NB4 (cell line): ENCODE measurements at regions not wholly inside any gene's neighbourhood (a gene's known extent, or its start where the extent isn't known, plus 50 kb on each side); places are given as distances from the start of the nearest gene placed in this dataset.

Experiments used
- POLR2A ChIP-seq: IDR thresholded peaks from 2 replicates; pipeline ENCODE4 v1.6.1; 2011; ENCODE audit warnings: mild to moderate bottlenecking; ENCODE audit not compliant: insufficient read length; ENCODE audit errors: extremely low read depth
- TF ChIP-seq, protein P1 (sequence below): IDR thresholded peaks from 2 replicates; pipeline ENCODE4 v1.6.1; 2011; ENCODE audit warnings: low read depth, low read length
- TF ChIP-seq, protein P2 (sequence below): IDR thresholded peaks from one replicate; pipeline ENCODE4 v1.5.1; 2012; ENCODE audit warnings: low read depth, low read length

DNA sequence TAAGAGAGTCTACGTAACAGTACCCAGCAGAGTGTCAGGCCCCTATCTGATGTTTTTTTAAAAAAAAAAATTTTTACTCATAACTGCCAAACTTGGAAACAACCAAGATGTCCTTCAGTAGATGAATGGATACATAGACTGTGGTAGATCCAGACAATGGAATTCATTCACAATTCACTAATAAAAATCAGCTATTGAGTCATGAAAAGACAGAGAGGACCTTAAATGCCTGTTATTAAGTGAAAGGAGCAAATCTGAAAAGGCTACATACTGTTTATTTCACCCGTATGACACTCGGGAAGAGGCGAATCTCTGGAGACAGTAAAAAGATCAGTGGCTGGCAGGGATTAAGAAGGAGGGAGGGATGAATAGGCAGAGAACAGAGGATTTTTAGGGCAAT is 541.4 kb upstream of the TENM4 start:
- no peak for TF ChIP-seq POLR2A
- TF ChIP-seq, protein P1, sequence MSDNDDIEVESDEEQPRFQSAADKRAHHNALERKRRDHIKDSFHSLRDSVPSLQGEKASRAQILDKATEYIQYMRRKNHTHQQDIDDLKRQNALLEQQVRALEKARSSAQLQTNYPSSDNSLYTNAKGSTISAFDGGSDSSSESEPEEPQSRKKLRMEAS, result no peak
- TF ChIP-seq, protein P2, sequence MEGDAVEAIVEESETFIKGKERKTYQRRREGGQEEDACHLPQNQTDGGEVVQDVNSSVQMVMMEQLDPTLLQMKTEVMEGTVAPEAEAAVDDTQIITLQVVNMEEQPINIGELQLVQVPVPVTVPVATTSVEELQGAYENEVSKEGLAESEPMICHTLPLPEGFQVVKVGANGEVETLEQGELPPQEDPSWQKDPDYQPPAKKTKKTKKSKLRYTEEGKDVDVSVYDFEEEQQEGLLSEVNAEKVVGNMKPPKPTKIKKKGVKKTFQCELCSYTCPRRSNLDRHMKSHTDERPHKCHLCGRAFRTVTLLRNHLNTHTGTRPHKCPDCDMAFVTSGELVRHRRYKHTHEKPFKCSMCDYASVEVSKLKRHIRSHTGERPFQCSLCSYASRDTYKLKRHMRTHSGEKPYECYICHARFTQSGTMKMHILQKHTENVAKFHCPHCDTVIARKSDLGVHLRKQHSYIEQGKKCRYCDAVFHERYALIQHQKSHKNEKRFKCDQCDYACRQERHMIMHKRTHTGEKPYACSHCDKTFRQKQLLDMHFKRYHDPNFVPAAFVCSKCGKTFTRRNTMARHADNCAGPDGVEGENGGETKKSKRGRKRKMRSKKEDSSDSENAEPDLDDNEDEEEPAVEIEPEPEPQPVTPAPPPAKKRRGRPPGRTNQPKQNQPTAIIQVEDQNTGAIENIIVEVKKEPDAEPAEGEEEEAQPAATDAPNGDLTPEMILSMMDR, result no peak
